CD4-positive, alpha-beta memory T cell (primary cell): ENCODE measurements at regions not wholly inside any gene's neighbourhood (a gene's known extent, or its start where the extent isn't known, plus 50 kb on each side); places are given as distances from the start of the nearest gene placed in this dataset.
"Not testable (repeated sequence)": the region's sequence is repeated elsewhere in the genome, so short reads cannot be mapped to it uniquely, and the experiment has no call there.

Experiments used
- CTCF ChIA-PET: fragments of 350-600 bp; sonication (Branson Sonifier 250); formaldehyde crosslinking; loops from one replicate; lab custom pipeline; 2021; ENCODE audit warnings: inconsistent platforms; ENCODE audit not compliant: partially characterized antibody; lab: Charles Lee
- POLR2A ChIA-PET: fragments of 350-600 bp; sonication (Branson Sonifier 250); formaldehyde crosslinking; loops from one replicate; lab custom pipeline; 2021; ENCODE audit not compliant: partially characterized antibody; lab: Charles Lee
- DNase-seq, 5 donors: peaks; one replicate each; pipeline versions ENCODE4 v3.0.0 to v3.0.0-alpha.2; 2020 to 2022; ENCODE audit warnings: mixed read lengths in 1 of 5
- H3K27ac ChIP-seq: one replicate; pipeline ENCODE4 v1.7.0; 2013; ENCODE audit warnings: low read depth, low read length
- H3K27me3 ChIP-seq: 2 replicates; pipeline ENCODE4 v1.7.0; 2013; ENCODE audit warnings: mild to moderate bottlenecking, low read length, moderate library complexity; ENCODE audit not compliant: insufficient read depth
- H3K36me3 ChIP-seq: 2 replicates; pipeline ENCODE4 v1.7.0; 2013; ENCODE audit warnings: mild to moderate bottlenecking, low read length, moderate library complexity; ENCODE audit not compliant: insufficient read depth
- H3K4me1 ChIP-seq: 2 replicates; pipeline ENCODE4 v1.7.0; 2013; ENCODE audit warnings: mild to moderate bottlenecking, low read length, moderate library complexity; ENCODE audit not compliant: insufficient read depth
- H3K4me3 ChIP-seq, 2 donors: one replicate each; pipeline ENCODE4 v1.7.0; 2013; ENCODE audit warnings: low read length in 2 of 2, mild to moderate bottlenecking in 1 of 2
- H3K9me3 ChIP-seq, 2 donors: one replicate each; pipeline ENCODE4 v1.7.0; 2013; ENCODE audit warnings: low read length in 2 of 2, control low read depth in 1 of 2; ENCODE audit not compliant: control insufficient read depth in 1 of 2
- H3K27ac Mint-ChIP-seq, 7 donors: one replicate each; pipeline ENCODE4 v1.8.0; 2020 to 2021; ENCODE audit warnings: mixed read lengths in 7 of 7, mild to moderate bottlenecking in 6 of 7, inconsistent platforms in 3 of 7, moderate library complexity in 3 of 7
- H3K27me3 Mint-ChIP-seq, 2 donors: one replicate each; pipeline ENCODE4 v1.8.0; 2020 to 2021; ENCODE audit warnings: mixed read lengths in 2 of 2
- H3K36me3 Mint-ChIP-seq, 2 donors: one replicate each; pipeline ENCODE4 v1.8.0; 2020 to 2021; ENCODE audit warnings: mixed read lengths in 2 of 2, inconsistent platforms in 1 of 2, mild to moderate bottlenecking in 1 of 2
- H3K4me1 Mint-ChIP-seq, 4 donors: one replicate each; pipeline ENCODE4 v1.8.0; 2020 to 2021; ENCODE audit warnings: mixed read lengths in 4 of 4, mild to moderate bottlenecking in 1 of 4
- H3K4me3 Mint-ChIP-seq, 8 donors: one replicate each; pipeline ENCODE4 v1.8.0; 2020 to 2021; ENCODE audit warnings: mixed read lengths in 8 of 8, mild to moderate bottlenecking in 7 of 8, moderate library complexity in 6 of 8, inconsistent platforms in 3 of 8
- H3K9me3 Mint-ChIP-seq, 8 donors: one replicate each; pipeline ENCODE4 v1.8.0; 2020 to 2021; ENCODE audit warnings: mixed read lengths in 8 of 8, mild to moderate bottlenecking in 5 of 8, inconsistent platforms in 3 of 8, moderate library complexity in 1 of 8
- intact Hi-C: fragments of 100-400 bp; cut with micrococcal nuclease; formaldehyde crosslinking; loops from one replicate; pipeline ENCODE4 v1.15.1; 2023

DNA sequence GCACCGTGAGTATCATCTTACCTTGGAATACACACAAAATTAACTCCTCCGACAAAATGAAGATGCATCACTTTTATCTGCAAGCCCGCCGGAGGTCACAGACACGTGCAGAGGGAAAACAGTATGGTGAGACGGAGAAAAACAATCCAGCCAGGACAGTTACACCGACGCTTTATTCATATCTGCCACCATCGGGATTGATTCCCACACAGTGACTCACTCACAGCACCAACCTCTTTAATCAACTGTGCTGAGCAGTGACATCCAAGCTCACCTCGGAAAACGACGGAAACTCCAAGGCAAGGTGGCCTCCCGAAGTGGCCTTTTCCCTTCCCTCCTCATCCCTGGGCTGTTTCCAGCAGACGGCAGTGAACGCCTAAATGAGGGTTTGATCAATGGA lies 151.8 kb downstream of the NPIPA8 start:
- H3K27ac Mint-ChIP-seq, H3K4me1 ChIP-seq, H3K27me3 Mint-ChIP-seq, H3K4me3 ChIP-seq, DNase-seq, intact Hi-C loops, H3K36me3 Mint-ChIP-seq, H3K9me3 ChIP-seq, H3K9me3 Mint-ChIP-seq, CTCF ChIA-PET, H3K4me3 Mint-ChIP-seq, H3K4me1 Mint-ChIP-seq, POLR2A ChIA-PET, H3K36me3 ChIP-seq, H3K27ac ChIP-seq, H3K27me3 ChIP-seq: not testable (repeated sequence)

DNA sequence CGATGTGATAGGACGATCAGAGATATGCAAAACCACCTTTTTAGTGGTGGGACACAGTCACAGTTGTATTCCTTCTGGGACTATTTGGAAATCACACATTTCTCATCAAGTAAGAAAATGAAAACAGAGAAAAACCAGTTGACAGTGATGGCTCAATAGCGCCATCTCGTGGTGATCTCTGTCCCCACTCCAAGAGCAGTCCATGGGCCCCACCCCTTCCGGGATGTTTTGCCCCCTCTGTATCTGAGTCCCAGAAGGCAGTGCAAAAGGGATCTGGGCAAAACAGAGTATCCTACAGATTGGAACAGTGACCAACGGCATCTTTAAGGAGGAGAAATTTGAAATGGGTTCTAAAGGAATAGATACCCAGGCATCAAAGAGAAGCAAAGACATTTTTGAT lies 155.5 kb downstream of the NPIPA8 start:
- H3K27me3 ChIP-seq, CTCF ChIA-PET, H3K4me1 Mint-ChIP-seq, H3K27ac ChIP-seq, DNase-seq, H3K27me3 Mint-ChIP-seq, H3K9me3 Mint-ChIP-seq, POLR2A ChIA-PET, H3K9me3 ChIP-seq, H3K4me3 Mint-ChIP-seq, H3K36me3 Mint-ChIP-seq, H3K27ac Mint-ChIP-seq, intact Hi-C loops, H3K4me1 ChIP-seq, H3K4me3 ChIP-seq, H3K36me3 ChIP-seq: not testable (repeated sequence)

DNA sequence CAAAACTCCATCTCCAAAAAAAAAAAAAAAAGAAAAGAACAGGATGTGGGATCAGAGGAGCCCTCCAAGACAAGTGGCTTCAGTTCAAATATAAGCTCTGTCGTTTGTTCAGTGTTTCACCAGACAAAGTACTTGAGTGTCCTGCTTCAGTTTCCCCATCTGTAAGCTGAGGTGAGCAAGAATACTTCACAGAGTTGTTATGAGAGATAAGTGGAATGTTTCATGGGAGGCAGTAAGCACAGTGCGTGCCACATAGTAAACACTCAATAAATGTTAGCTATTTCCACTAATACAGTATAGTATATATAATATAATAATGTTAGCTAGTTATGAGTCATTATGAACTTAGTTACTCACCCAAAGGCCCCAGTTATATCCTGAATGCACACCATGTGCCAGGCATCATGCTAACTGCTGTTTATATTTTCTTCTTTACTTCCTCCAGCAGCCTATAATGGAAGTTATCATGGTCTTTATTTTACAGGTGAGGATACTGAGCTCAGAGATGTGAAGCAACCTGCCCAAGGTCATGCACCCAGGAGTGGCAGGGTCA lies 162.5 kb downstream of the NPIPA8 start:
- H3K27me3 ChIP-seq, H3K27ac Mint-ChIP-seq, DNase-seq, H3K4me3 Mint-ChIP-seq, intact Hi-C loops, H3K27me3 Mint-ChIP-seq, H3K27ac ChIP-seq, H3K4me3 ChIP-seq, H3K9me3 Mint-ChIP-seq, H3K36me3 Mint-ChIP-seq, H3K36me3 ChIP-seq, CTCF ChIA-PET, POLR2A ChIA-PET, H3K4me1 ChIP-seq, H3K9me3 ChIP-seq, H3K4me1 Mint-ChIP-seq: not testable (repeated sequence)

GRCh38 chr16:18162293-18162692 lies 174.2 kb downstream of the NPIPA8 start:
- H3K27me3 ChIP-seq, H3K4me1 Mint-ChIP-seq, CTCF ChIA-PET, DNase-seq, H3K4me1 ChIP-seq, H3K4me3 Mint-ChIP-seq, H3K4me3 ChIP-seq, H3K27ac Mint-ChIP-seq, intact Hi-C loops, H3K36me3 ChIP-seq, H3K36me3 Mint-ChIP-seq, H3K9me3 ChIP-seq, H3K27ac ChIP-seq, POLR2A ChIA-PET, H3K27me3 Mint-ChIP-seq, H3K9me3 Mint-ChIP-seq: not testable (repeated sequence)

DNA sequence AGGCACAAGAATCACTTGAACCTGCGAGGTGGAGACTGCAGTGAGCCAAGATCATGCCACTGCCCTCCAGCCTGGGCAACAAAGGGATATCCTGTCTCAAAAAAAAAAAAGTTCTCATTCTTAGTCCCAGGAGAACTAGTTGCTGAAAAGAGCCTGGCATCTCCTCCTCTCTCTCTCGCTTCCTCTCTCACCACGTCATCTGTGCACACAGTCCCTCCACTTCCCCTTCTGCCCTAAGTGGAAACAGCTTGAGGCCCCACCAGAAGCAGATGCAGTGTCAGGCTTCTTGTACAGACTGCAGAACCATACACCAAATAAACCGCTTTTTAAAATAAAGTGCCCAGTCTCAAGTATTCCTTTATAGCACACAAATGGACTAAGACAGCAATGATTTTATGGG lies 175.3 kb downstream of the NPIPA8 start:
- H3K27me3 Mint-ChIP-seq, H3K27me3 ChIP-seq, H3K27ac Mint-ChIP-seq, DNase-seq, H3K4me1 ChIP-seq, POLR2A ChIA-PET, H3K4me3 Mint-ChIP-seq, H3K4me1 Mint-ChIP-seq, H3K9me3 ChIP-seq, H3K4me3 ChIP-seq, H3K9me3 Mint-ChIP-seq, CTCF ChIA-PET, H3K36me3 Mint-ChIP-seq, H3K36me3 ChIP-seq, intact Hi-C loops, H3K27ac ChIP-seq: not testable (repeated sequence)

DNA sequence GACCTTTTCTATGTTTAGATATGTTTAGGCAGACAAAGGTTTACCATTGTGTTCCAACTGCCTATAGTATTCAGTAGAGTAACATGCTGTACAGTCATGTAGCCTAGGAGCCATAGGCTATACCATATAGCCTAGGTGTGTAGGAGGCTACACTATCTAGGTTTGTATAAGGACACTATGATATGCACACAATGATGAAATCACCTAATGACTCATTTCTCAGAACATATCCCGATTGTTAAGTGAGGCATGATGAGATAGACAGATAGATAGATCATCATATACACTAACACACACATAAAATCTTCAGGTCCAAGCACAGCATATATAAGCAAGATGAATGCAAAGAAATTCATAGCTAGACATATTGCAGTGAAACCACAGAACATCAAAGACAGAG lies 177.4 kb downstream of the NPIPA8 start:
- H3K27me3 Mint-ChIP-seq, H3K27ac Mint-ChIP-seq, DNase-seq, H3K27me3 ChIP-seq, H3K36me3 ChIP-seq, H3K27ac ChIP-seq, intact Hi-C loops, H3K9me3 ChIP-seq, H3K4me3 ChIP-seq, H3K9me3 Mint-ChIP-seq, H3K4me3 Mint-ChIP-seq, CTCF ChIA-PET, H3K4me1 ChIP-seq, H3K4me1 Mint-ChIP-seq, H3K36me3 Mint-ChIP-seq, POLR2A ChIA-PET: not testable (repeated sequence)

- CTCF ChIA-PET, H3K9me3 ChIP-seq, H3K27ac ChIP-seq, H3K27ac Mint-ChIP-seq, H3K9me3 Mint-ChIP-seq, H3K4me1 Mint-ChIP-seq, H3K36me3 Mint-ChIP-seq, DNase-seq, H3K4me3 ChIP-seq, POLR2A ChIA-PET, H3K27me3 Mint-ChIP-seq, H3K36me3 ChIP-seq, intact Hi-C loops, H3K27me3 ChIP-seq, H3K4me1 ChIP-seq, H3K4me3 Mint-ChIP-seq: not testable (repeated sequence)
Measured at GRCh38 chr16:18157854-18158253, 178.7 kb downstream of the NPIPA8 start.

- H3K27me3 ChIP-seq, H3K36me3 Mint-ChIP-seq, intact Hi-C loops, DNase-seq, H3K27ac ChIP-seq, CTCF ChIA-PET, H3K27me3 Mint-ChIP-seq, H3K4me3 Mint-ChIP-seq, H3K4me1 Mint-ChIP-seq, H3K4me1 ChIP-seq, H3K27ac Mint-ChIP-seq, H3K36me3 ChIP-seq, H3K9me3 Mint-ChIP-seq, POLR2A ChIA-PET, H3K9me3 ChIP-seq, H3K4me3 ChIP-seq: not testable (repeated sequence)
Measured at GRCh38 chr16:18152832-18153231, 183.7 kb downstream of the NPIPA8 start.
